ENCODE measurements at regions not wholly inside any gene's neighbourhood (a gene's known extent, or its start where the extent isn't known, plus 50 kb on each side); places are given as distances from the start of the nearest gene placed in this dataset.
"Not testable (repeated sequence)": the region's sequence is repeated elsewhere in the genome, so short reads cannot be mapped to it uniquely, and the experiment has no call there.

- in situ Hi-C loops (cut with HindIII; ENCODE audit: low sequenced_read_pairs) = no loop called here
Measured at GRCh38 chr9:85487872-85488271, 253.9 kb downstream of the AGTPBP1 start.

GRCh38 chr9:85484235-85484634 lies 257.5 kb downstream of the AGTPBP1 start:
- in situ Hi-C loops (cut with HindIII; ENCODE audit: low sequenced_read_pairs) = no loop called here

GRCh38 chr9:85483208-85483607 lies 258.5 kb downstream of the AGTPBP1 start:
- in situ Hi-C loops (cut with HindIII; ENCODE audit: low sequenced_read_pairs) = no loop called here

GRCh38 chr9:85479305-85479704 lies 262.4 kb downstream of the AGTPBP1 start:
- in situ Hi-C loops (cut with HindIII; ENCODE audit: low sequenced_read_pairs) = no loop called here

- in situ Hi-C loops (cut with HindIII; ENCODE audit: low sequenced_read_pairs) = no loop called here
Measured at GRCh38 chr9:85478847-85479246, 262.9 kb downstream of the AGTPBP1 start.

GRCh38 chr9:85474896-85475295 lies 266.9 kb downstream of the AGTPBP1 start:
- in situ Hi-C loops (cut with HindIII; ENCODE audit: low sequenced_read_pairs) = not testable (repeated sequence)

- in situ Hi-C loops (cut with HindIII; ENCODE audit: low sequenced_read_pairs) = no loop called here
Measured at GRCh38 chr9:85471791-85472190, 270.0 kb downstream of the AGTPBP1 start.

- in situ Hi-C loops (cut with HindIII; ENCODE audit: low sequenced_read_pairs) = no loop called here
Measured at GRCh38 chr9:85469041-85469440, 272.7 kb downstream of the AGTPBP1 start.

- in situ Hi-C loops (cut with HindIII; ENCODE audit: low sequenced_read_pairs) = no loop called here
Measured at GRCh38 chr9:85466834-85467233, 274.9 kb downstream of the AGTPBP1 start.

- in situ Hi-C loops (cut with HindIII; ENCODE audit: low sequenced_read_pairs) = not testable (repeated sequence)
Measured at GRCh38 chr9:85458114-85458864, 283.5 kb downstream of the AGTPBP1 start.

- in situ Hi-C loops (cut with HindIII; ENCODE audit: low sequenced_read_pairs) = no loop called here
Measured at GRCh38 chr9:85453850-85454249, 287.9 kb downstream of the AGTPBP1 start.

GRCh38 chr9:85452841-85453240 lies 288.9 kb downstream of the AGTPBP1 start:
- in situ Hi-C loops (cut with HindIII; ENCODE audit: low sequenced_read_pairs) = no loop called here

- in situ Hi-C loops (cut with HindIII; ENCODE audit: low sequenced_read_pairs) = no loop called here
Measured at GRCh38 chr9:85451680-85452079, 290.1 kb downstream of the AGTPBP1 start.

GRCh38 chr9:85445887-85446286 lies 295.9 kb downstream of the AGTPBP1 start:
- in situ Hi-C loops (cut with HindIII; ENCODE audit: low sequenced_read_pairs) = no loop called here

- in situ Hi-C loops (cut with HindIII; ENCODE audit: low sequenced_read_pairs) = no loop called here
Measured at GRCh38 chr9:85444243-85444642, 297.5 kb downstream of the AGTPBP1 start.

- in situ Hi-C loops (cut with HindIII; ENCODE audit: low sequenced_read_pairs) = no loop called here
Measured at GRCh38 chr9:85443190-85443598, 298.6 kb downstream of the AGTPBP1 start.

- in situ Hi-C loops (cut with HindIII; ENCODE audit: low sequenced_read_pairs) = no loop called here
Measured at GRCh38 chr9:85439791-85440190, 302.0 kb downstream of the AGTPBP1 start.

- in situ Hi-C loops (cut with HindIII; ENCODE audit: low sequenced_read_pairs) = not testable (repeated sequence)
Measured at GRCh38 chr9:85433956-85434355, 307.8 kb downstream of the AGTPBP1 start.

GRCh38 chr9:85433551-85433950 lies 308.2 kb downstream of the AGTPBP1 start:
- in situ Hi-C loops (cut with HindIII; ENCODE audit: low sequenced_read_pairs) = not testable (repeated sequence)

- in situ Hi-C loops (cut with HindIII; ENCODE audit: low sequenced_read_pairs) = no loop called here
Measured at GRCh38 chr9:85433046-85433445, 308.7 kb downstream of the AGTPBP1 start.

- in situ Hi-C loops (cut with HindIII; ENCODE audit: low sequenced_read_pairs) = no loop called here
Measured at GRCh38 chr9:85432599-85432998, 309.2 kb downstream of the AGTPBP1 start.

GRCh38 chr9:85431339-85432102 lies 310.2 kb downstream of the AGTPBP1 start:
- in situ Hi-C loops (cut with HindIII; ENCODE audit: low sequenced_read_pairs) = no loop called here

Measured in DLD1 (cell line).